HG03342 (cell line): ENCODE measurements at regions not wholly inside any gene's neighbourhood (a gene's known extent, or its start where the extent isn't known, plus 50 kb on each side); places are given as distances from the start of the nearest gene placed in this dataset.
"Not testable (repeated sequence)": the region's sequence is repeated elsewhere in the genome, so short reads cannot be mapped to it uniquely, and the experiment has no call there.

Experiments used
- ATAC-seq: cut with Tn5 transposase; IDR thresholded peaks from one replicate; pipeline ENCODE4 v1.9.1; 2021; ENCODE audit warnings: mild to moderate bottlenecking, moderate library complexity; ENCODE audit not compliant: unreplicated experiment

DNA sequence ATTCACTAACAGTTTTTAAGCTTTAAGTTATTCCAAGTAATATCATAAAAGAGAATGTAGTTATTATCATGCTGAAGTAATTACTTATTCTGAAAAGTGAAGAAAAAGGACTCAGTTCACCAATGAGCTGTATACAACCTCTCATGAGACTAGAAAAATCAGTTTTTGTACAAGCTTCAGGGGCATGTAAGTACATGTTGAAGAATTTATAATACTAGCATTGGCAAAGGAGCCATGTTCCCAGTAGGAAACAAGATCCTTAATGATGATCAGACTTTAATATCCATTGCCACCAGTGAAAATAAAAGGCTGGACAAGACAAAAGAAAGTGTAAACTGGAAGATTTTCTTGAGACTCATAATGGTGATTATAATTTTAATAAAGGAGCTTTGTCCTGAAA lies 532.8 kb downstream of the PLOD2 start:
- no peak for ATAC-seq

DNA sequence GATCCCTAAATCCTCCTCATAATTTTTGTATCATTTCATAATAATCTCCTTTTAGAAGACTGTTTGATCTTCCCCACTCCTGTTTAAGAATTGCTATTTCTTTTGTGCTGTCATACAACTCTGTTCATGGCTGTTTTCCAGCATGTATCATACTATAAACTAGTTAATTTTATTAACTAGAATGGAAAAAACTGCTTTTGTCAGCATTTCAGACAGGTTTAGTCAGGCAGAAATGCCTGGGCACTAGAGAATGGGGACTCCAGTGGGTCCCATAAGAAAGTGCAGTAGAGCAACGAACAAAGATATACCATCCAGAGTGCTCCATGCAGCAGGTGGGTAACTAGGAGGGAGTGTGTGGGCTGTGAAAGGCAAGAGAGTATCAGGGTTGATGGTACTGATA lies 523.9 kb downstream of the PLOD2 start:
- no peak for ATAC-seq

DNA sequence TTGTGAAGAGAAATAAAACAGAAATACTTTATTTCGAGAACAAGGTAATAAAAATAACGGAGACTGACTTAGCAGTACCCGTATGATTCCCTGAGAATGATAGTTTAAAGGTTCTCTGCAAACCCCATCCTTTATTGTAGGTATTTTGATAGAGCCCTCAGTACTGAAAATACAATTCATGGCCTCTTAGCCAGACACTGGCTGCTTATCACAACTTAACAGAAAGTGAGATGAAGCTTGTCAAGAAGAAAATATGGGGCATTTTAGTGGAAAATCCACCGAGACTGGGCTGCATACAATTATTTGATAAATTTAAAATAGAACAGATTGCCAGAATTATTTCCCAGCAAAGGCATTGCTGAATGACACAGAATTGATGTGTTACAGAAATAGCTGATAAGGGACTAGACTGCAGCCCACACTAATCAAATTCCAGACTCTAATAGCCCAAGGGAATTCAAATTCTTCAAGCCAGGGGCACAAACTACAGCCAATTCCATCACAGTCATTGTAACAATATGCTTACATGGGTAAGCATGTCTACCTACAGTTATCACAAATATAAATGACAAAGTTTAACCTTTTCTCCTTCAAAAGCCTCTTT lies 521.9 kb downstream of the PLOD2 start:
- ATAC-seq = no peak

DNA sequence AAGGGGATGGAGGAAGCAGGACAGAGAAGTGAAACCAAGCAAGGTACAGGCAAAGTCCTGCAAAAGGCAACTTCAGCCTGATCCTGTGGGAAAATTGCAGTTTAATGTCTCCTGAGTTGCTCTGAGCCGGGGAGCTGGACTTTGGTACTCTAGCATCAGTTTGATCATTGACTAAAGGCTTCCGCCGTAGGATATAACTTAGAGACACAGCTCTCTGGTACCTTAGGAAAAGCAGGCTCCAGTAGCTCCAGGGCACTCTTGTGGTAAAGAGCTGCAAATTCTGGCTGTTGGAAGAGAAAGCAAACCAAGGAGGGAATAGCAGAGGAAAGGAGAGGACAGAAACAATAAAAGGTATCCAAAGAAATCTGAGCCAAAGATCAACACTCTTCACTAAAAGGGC lies 521.1 kb downstream of the PLOD2 start:
- no peak for ATAC-seq

DNA sequence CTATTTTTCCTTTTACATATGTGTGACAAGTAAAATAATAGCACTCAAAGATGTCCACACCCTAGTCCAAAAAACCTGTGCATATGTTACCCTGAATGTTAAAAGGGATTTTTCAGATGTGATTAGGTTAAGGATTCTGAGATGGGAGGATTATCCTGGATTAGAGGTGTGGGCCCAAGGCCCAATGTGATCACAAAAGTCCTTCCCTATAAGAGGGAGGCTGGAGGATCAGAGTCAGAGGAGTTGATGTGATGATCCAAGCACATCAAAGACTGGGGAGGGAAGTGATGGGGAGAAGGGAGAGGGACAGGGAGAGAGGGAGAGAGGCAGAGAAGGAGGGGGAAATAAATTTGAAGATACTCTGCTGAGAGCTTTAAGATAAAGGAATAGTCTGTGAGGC lies 512.6 kb downstream of the PLOD2 start:
- ATAC-seq = no peak

DNA sequence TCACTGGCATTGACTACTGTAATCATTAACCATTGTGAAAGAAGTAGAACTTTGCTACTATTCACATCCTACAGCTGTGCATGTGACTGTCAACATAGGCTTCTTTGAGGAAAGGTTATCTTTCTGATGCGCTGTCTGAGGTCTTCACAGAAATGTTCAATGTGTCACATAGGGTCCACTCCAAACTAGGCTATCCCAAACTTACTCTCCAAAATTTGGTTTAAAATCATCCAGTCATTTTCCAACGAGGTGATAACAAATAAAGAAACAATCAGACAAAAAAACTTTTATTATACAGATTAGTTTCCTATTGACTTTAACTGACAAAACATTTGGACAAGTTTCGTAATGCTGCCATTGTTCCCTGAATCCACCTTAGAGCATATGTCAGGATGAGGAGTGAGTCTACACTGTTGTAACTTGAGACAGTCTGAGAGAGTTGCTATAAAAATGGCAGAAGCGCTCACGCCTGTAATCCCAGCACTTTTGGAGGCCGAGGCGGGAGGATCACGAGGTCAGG lies 511.6 kb downstream of the PLOD2 start:
- ATAC-seq = no peak

DNA sequence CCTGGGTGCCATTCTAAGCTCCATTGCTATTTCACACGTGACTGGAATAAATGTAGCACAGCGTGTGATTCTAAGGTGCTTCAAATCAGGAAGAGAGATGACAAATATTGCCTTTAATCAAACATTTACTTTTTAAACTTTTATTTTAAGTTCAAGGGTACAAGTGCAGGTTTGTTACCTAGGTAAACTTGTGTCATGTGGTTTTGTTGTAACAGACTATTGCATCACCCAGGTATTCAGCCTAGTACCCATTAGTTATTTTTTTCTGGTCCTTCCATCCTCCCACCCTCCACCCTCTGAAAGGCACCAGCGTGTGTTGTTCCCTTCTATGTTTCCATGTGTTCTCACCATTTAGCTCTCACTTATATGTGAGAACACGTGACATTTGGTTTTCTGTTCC lies 510.8 kb downstream of the PLOD2 start:
- no peak for ATAC-seq

DNA sequence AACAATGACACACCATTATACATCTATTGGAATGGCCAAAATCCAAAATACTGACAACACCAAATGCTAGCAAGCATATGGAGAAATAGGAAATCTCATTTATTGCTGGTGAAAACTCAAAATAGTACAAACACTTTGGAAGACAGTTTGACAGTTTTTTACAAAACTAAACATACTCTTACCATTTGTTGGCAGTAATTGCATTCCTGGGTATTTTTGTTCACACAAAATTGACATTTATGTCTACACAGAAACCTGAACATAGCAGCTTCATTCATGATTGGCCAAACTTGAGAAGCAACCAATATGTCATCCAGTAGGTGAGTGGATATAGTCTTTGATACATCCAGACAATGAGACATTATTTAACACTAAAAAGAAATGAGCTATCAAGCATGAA lies 489.9 kb downstream of the PLOD2 start:
- ATAC-seq = no peak

DNA sequence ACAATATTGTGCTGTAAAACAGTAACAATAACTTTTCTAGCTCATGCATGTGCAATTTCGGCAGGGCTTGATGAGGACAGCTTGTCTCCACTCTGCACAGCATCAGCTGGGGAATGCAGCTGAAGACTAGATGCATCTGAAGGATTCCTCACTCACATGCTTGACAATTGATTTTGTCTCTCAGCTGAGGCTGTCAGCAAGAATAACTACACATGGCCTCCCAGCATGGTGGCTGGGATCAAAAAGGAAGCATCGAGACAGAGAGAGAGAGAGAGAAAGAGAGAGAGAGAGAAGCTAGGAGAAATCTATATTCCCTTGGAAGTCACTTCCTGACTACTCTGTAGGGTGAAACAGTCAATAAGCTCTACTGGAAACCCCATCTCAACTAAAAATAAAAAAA lies 487.1 kb downstream of the PLOD2 start:
- no peak for ATAC-seq

DNA sequence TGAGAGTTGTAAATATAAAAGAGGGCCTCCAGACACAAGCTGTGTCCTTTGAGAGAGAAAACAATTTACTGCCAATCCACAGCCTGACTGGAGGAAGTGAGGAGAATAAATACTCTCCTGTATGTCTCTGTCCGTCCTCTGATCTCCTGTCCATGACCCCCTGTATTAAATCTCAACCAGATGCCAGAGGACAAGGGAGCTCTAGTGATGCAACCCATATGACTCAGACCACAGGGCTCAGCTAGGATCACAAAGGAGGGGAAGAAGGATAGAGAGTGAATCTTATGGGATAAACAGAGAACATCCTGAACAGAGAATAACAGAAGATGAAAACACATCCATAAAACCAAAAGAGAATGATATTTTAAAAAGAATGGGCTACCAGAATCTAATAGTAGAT lies 482.6 kb downstream of the PLOD2 start:
- ATAC-seq = no peak

DNA sequence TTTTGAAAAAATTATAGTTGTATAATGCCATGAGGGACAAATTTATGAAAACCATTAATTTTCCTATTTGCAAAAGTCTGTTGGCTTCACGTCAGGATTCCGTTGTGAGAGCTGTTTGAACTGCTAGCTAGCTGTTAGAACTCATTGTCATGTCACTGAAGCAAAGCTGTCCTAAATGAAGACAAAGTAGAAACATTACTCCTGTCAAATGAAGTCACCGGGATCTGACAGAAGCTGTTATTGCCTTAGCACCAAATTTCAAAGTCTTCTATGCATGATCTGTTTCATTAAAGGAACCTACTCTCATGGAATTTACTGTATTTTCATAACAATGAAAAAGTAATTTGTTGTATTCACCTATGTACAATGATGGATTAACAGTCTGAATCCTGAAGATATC lies 479.8 kb downstream of the PLOD2 start:
- no peak for ATAC-seq

DNA sequence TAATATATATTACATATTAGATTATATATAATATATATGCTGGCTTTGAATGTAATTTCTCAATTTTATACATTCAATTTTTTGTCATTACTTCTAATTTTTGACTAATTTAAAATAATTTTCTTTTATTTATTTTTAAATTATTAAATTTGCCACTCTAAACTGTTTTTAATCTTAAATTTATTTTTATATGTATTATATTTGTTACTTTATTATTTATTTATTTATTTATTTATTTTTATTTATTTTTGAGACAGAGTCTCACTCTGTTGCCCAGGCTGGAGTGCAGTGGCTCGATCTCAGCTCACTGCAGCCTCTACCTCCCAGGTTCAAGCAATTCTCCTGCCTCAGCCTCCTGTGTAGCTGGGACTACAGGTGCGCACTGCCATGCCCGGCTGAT lies 473.0 kb downstream of the PLOD2 start:
- not testable (repeated sequence) for ATAC-seq

DNA sequence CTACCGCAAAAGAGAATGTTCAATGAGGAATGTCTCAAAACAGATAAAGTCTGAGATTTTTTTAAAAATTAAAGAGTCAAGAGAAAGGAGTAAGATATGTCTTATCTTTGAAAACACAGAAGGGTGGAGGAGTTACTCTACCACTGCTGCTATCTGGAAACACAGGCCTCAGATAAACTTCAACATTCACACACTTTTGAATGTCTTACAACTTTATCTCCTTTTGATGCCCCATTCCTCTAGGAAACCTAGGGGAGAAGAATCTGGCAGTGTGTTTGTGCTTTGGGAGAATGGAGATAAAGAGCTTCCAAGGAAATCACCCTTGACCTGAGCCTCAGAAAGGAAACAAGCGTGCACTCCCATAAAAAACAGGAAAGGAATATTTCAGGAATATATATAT lies 468.2 kb downstream of the PLOD2 start:
- ATAC-seq = no peak

DNA sequence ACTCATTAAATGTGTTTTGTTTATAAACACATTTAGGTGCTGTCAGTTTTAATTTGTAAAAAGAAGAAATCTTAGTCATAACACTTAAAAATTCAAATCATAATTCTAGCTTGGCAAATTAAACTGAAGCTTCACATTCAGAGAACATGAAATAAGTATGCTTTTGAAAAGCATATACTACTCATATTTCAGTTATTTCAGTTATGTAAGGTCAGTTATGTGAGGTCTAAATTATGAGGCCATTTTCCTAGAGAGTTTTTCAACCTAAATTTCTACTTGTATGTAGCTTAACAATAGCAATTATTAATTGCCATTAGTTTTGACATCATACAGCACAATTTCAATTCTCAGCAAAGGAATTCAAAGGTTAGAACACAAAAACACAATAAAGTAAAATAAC lies 465.0 kb downstream of the PLOD2 start:
- ATAC-seq = no peak

DNA sequence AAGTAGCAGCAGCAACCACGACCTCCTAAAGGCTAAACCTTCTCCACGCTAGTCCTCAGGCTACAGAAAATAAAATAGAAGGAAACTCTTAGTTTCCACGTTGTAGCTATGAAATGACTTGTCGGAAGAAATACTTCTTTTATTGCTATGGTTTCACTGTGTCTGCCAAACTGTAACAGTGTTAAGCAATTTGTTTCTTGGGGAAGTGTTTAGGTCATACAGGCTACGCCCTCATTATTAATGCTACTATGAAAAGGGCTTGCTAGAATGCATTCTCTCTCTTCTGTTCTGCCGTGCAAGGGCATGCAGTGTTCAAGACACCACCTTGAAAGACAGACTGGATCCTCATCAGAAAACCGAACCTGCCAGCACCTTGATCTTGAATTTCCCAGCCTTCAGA lies 462.7 kb downstream of the PLOD2 start:
- no peak for ATAC-seq

DNA sequence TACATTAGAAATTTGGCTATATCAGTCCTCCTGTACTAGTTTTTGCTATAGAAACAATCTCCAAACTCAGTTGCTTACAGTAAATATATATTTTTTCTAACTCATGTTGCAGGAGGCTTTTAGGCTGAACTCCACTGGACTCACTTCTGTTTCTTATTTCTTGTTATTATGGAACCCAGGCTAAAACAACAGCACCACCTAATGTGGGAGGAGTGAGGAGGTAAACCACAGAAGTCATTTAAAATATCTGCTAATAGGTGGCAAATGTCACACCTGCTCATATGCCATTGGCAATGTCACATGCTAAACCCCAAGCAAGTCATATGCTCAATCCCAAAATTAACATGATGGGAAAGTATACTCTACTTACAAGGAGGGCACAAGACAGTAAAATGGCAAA lies 462.2 kb downstream of the PLOD2 start:
- ATAC-seq = no peak

DNA sequence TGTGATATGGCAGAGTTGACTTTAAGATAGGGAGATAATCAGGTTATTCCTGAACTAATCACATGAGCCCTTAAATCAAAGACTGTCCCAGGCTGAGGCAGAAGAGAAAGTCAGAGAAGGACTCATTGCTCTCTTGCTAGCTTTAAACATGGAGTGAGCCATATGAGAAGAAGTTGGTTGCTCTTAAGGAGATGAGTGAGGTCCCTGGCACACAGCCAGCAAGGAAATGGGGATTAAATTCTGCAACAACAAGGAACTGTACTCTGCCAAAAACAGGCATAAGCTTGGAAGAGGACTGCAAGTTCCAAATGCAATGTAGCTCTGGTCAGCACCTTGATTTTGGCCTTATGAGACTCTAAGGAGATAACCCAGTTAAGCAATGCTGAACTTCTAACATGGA lies 457.0 kb downstream of the PLOD2 start:
- no peak for ATAC-seq

DNA sequence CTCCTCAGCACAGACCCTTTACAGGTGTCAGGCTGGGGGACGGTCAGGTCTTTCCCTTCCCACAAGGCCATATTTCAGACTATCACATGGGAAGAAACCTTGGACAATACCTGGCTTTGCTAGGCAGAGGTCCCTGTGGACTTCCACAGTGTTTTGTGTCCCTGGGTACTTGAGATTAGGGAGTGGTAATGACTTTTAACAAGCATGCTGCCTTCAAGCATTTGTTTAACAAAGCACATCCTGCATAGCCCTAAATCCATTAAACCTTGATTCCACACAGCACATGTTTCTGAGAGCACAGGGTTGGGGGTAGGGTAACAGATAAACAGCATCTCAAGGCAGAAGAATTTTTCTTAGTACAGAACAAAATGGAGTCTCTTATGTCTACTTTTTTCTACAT lies 451.2 kb downstream of the PLOD2 start:
- ATAC-seq = not testable (repeated sequence)

DNA sequence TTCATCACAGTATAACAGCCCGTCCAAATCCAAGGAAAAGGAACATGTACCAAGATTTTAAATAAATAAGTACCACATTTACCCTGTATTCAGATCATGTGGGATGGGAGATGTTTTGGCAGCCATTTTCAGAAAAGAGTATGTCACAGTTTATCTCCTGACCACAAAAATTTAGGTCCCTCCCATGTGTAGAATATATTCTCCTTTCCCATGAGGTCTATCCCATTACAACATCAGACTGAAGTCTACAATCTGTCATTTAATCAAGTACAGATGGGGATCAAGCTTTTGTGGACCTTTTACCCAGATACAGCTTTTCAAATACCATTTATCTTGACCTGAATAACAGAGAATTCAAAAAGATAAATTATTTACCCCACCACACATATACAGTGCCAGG lies 444.5 kb downstream of the PLOD2 start:
- ATAC-seq = no peak

DNA sequence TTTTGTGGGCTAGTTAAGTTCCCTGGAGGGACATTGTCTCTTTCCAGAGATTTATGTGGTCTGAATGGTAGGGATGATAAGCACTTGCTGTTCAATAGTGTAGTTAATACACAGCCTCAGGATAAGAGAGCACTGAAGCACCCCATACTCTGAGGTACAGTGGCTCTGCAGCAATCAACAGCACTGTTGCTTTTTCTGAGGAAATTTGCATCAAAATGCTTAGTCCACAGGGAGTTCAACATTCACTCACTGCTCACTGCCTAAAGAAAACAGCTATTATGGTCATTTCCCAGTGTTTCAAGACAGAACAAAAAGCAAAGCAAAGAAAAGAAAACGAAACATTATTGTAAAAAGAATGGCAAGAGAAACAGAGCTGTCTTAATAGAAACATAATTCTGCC lies 441.9 kb downstream of the PLOD2 start:
- no peak for ATAC-seq

DNA sequence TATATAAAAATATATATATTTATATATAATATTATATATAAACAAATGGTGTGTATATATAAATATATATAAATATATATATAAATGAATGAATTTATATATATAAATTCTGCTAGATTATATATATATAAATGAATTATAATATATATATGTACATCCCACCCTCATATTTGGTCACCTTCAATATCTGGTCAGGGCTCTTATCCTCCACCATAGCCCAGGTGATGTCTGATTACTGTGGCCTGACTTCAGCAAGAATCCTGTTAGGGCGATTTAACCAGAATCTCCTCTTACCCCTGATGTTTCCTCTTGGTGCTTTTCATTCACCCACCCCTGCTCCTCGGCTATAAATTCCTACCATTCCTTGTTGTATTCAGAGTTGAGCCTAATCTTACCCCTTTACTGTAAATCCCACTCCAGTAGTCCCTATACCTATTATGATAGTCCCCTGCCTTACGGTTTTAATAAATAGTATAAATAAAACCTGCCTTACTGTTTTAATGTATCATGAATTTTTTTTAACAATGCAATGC lies 439.6 kb downstream of the PLOD2 start:
- ATAC-seq = no peak

DNA sequence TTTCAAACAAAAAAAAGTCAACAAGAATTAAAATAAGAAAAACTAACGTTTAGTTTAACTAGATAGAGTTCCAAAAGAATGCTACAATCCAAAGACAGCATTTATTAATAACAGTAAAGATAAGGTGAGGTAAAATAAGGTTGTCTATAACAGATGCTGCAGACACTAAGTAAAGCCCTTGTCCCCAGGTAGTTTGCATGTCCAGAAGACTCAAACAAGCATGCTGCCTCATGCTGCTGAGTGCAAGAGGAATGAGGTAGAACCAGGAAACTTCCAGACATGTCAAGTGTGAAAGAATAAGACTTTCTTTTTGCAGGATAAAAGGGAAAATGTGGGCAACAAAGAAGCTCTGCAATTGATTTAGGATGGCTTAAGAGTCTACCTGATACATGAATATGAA lies 439.2 kb downstream of the PLOD2 start:
- ATAC-seq = no peak

DNA sequence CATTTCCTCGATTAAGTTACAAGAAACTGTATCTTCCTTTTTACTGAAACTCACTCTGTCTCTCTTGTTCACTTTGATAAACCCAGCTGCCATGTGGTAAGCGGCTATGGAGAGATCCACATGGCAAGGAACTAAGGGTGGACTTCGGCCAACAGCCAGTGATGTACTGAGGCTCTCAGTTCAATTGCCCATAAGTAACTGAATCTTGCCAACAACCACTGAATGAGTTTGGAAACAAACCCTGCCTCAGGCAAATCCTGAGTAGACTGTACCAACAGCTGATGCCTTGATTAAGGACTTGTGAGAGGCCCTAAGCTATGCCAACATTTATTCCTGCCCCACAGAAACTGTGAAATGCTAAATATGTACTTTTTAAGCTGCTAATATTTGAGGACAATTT lies 433.5 kb downstream of the PLOD2 start:
- ATAC-seq = no peak
